ENCODE measurements at regions not wholly inside any gene's neighbourhood (a gene's known extent, or its start where the extent isn't known, plus 50 kb on each side); places are given as distances from the start of the nearest gene placed in this dataset.
"Not testable (repeated sequence)": the region's sequence is repeated elsewhere in the genome, so short reads cannot be mapped to it uniquely, and the experiment has no call there.

GRCh38 chr4:3946553-3946952, 180.4 kb downstream of the ADRA2C start:
- H3K27ac ChIP-seq (ENCODE audit: low read length); DNase-seq; CTCF ChIA-PET; H3K9me3 ChIP-seq; ATAC-seq (replicated peaks in 1 of 4); H3K27me3 Mint-ChIP-seq; H3K36me3 Mint-ChIP-seq; H3K4me1 ChIP-seq (ENCODE audit: control insufficient read depth in 1 of 2, extremely low read depth in 1 of 2, insufficient read depth in 2 of 2, low read length in 2 of 2); H3K4me3 ChIP-seq (ENCODE audit: control insufficient read depth in 1 of 2, extremely low read depth in 1 of 2, low read length in 1 of 2); H3K27me3 ChIP-seq (replicated peaks in 1 of 2; ENCODE audit: control insufficient read depth in 2 of 2, extremely low read depth in 1 of 2, insufficient read depth in 2 of 2, low read length in 1 of 2); POLR2A ChIA-PET; H3K36me3 ChIP-seq (ENCODE audit: control insufficient read depth in 2 of 2, extremely low read depth in 1 of 2, insufficient read depth in 1 of 2, low read length in 1 of 2); H3K9me3 Mint-ChIP-seq; H3K4me3 Mint-ChIP-seq; H3K27ac Mint-ChIP-seq: not testable (repeated sequence)
- H3K4me1 Mint-ChIP-seq: peaks cover 6 to 11% (median 6%) of the 10 kb centered on the region in 3 donors
- 95% methylated on average over 16 of the region's 20 CpGs for WGBS (ENCODE audit: insufficient coverage)

- H3K36me3 ChIP-seq (ENCODE audit: control insufficient read depth in 2 of 2, extremely low read depth in 1 of 2, insufficient read depth in 1 of 2, low read length in 1 of 2); H3K27ac Mint-ChIP-seq; H3K4me1 ChIP-seq (ENCODE audit: control insufficient read depth in 1 of 2, extremely low read depth in 1 of 2, insufficient read depth in 2 of 2, low read length in 2 of 2); ATAC-seq (replicated peaks in 1 of 4); H3K4me3 ChIP-seq (ENCODE audit: control insufficient read depth in 1 of 2, extremely low read depth in 1 of 2, low read length in 1 of 2); CTCF ChIA-PET; H3K27ac ChIP-seq (ENCODE audit: low read length); H3K27me3 ChIP-seq (replicated peaks in 1 of 2; ENCODE audit: control insufficient read depth in 2 of 2, extremely low read depth in 1 of 2, insufficient read depth in 2 of 2, low read length in 1 of 2); H3K9me3 Mint-ChIP-seq; DNase-seq; H3K9me3 ChIP-seq; H3K36me3 Mint-ChIP-seq; H3K27me3 Mint-ChIP-seq; H3K4me1 Mint-ChIP-seq; POLR2A ChIA-PET; H3K4me3 Mint-ChIP-seq: not testable (repeated sequence)
- 93% methylated on average over 13 of the region's 21 CpGs for WGBS (ENCODE audit: insufficient coverage)
Observed at GRCh38 chr4:3947761-3948160, 181.6 kb downstream of the ADRA2C start.

GRCh38 chr4:3948210-3948609, 182.0 kb downstream of the ADRA2C start:
- ATAC-seq (replicated peaks in 1 of 4); POLR2A ChIA-PET; H3K36me3 Mint-ChIP-seq: not testable (repeated sequence)

GRCh38 chr4:3949916-3950315, 183.7 kb downstream of the ADRA2C start:
- peak in 1 of 35 experiments; percentile 25 for DNase-seq
- H3K36me3 ChIP-seq (ENCODE audit: control insufficient read depth in 2 of 2, extremely low read depth in 1 of 2, insufficient read depth in 1 of 2, low read length in 1 of 2); H3K27me3 Mint-ChIP-seq; H3K27me3 ChIP-seq (replicated peaks in 1 of 2; ENCODE audit: control insufficient read depth in 2 of 2, extremely low read depth in 1 of 2, insufficient read depth in 2 of 2, low read length in 1 of 2); ATAC-seq (replicated peaks in 1 of 4); H3K27ac Mint-ChIP-seq; H3K4me1 Mint-ChIP-seq; CTCF ChIA-PET; H3K9me3 Mint-ChIP-seq; POLR2A ChIA-PET; H3K4me3 Mint-ChIP-seq; H3K4me3 ChIP-seq (ENCODE audit: control insufficient read depth in 1 of 2, extremely low read depth in 1 of 2, low read length in 1 of 2); H3K27ac ChIP-seq (ENCODE audit: low read length); H3K36me3 Mint-ChIP-seq; H3K4me1 ChIP-seq (ENCODE audit: control insufficient read depth in 1 of 2, extremely low read depth in 1 of 2, insufficient read depth in 2 of 2, low read length in 2 of 2); H3K9me3 ChIP-seq: not testable (repeated sequence)
- WGBS (ENCODE audit: insufficient coverage): 96% methylated on average over 3 of the region's 5 CpGs

More at GRCh38 chr4:3948210-3948609, 182.0 kb downstream of the ADRA2C start:
- H3K36me3 ChIP-seq (ENCODE audit: control insufficient read depth in 2 of 2, extremely low read depth in 1 of 2, insufficient read depth in 1 of 2, low read length in 1 of 2); H3K4me1 ChIP-seq (ENCODE audit: control insufficient read depth in 1 of 2, extremely low read depth in 1 of 2, insufficient read depth in 2 of 2, low read length in 2 of 2); H3K4me3 ChIP-seq (ENCODE audit: control insufficient read depth in 1 of 2, extremely low read depth in 1 of 2, low read length in 1 of 2); CTCF ChIA-PET; H3K9me3 ChIP-seq; DNase-seq; H3K27ac ChIP-seq (ENCODE audit: low read length); H3K27me3 Mint-ChIP-seq; H3K9me3 Mint-ChIP-seq; H3K4me3 Mint-ChIP-seq; H3K4me1 Mint-ChIP-seq; H3K27ac Mint-ChIP-seq; H3K27me3 ChIP-seq (replicated peaks in 1 of 2; ENCODE audit: control insufficient read depth in 2 of 2, extremely low read depth in 1 of 2, insufficient read depth in 2 of 2, low read length in 1 of 2): not testable (repeated sequence)
- WGBS (ENCODE audit: insufficient coverage): 100% methylated on average over 2 of the region's 5 CpGs

GRCh38 chr4:3952443-3953139, 186.4 kb downstream of the ADRA2C start:
- H3K27me3 ChIP-seq (replicated peaks in 1 of 2; ENCODE audit: control insufficient read depth in 2 of 2, extremely low read depth in 1 of 2, insufficient read depth in 2 of 2, low read length in 1 of 2); CTCF ChIA-PET; H3K9me3 ChIP-seq; H3K27ac ChIP-seq (ENCODE audit: low read length); H3K36me3 Mint-ChIP-seq; H3K4me3 ChIP-seq (ENCODE audit: control insufficient read depth in 1 of 2, extremely low read depth in 1 of 2, low read length in 1 of 2); H3K36me3 ChIP-seq (ENCODE audit: control insufficient read depth in 2 of 2, extremely low read depth in 1 of 2, insufficient read depth in 1 of 2, low read length in 1 of 2); POLR2A ChIA-PET; H3K27me3 Mint-ChIP-seq; ATAC-seq (replicated peaks in 1 of 4); H3K27ac Mint-ChIP-seq; DNase-seq; H3K4me3 Mint-ChIP-seq; H3K9me3 Mint-ChIP-seq: not testable (repeated sequence)
- WGBS (ENCODE audit: insufficient coverage): 71% methylated on average over 1 of the region's 9 CpGs
- peaks cover 9 to 12% (median 11%) of the 10 kb centered on the region in 3 donors for H3K4me1 Mint-ChIP-seq
- peaks cover 0 to 12% of the 10 kb centered on the region in 2 experiments for H3K4me1 ChIP-seq (ENCODE audit: control insufficient read depth in 1 of 2, extremely low read depth in 1 of 2, insufficient read depth in 2 of 2, low read length in 2 of 2)

- ATAC-seq (replicated peaks in 1 of 4); H3K36me3 Mint-ChIP-seq; H3K9me3 Mint-ChIP-seq; DNase-seq; CTCF ChIA-PET; H3K4me3 Mint-ChIP-seq; POLR2A ChIA-PET; H3K9me3 ChIP-seq; H3K27me3 Mint-ChIP-seq; H3K27ac ChIP-seq (ENCODE audit: low read length); H3K27me3 ChIP-seq (replicated peaks in 1 of 2; ENCODE audit: control insufficient read depth in 2 of 2, extremely low read depth in 1 of 2, insufficient read depth in 2 of 2, low read length in 1 of 2); H3K36me3 ChIP-seq (ENCODE audit: control insufficient read depth in 2 of 2, extremely low read depth in 1 of 2, insufficient read depth in 1 of 2, low read length in 1 of 2); H3K4me3 ChIP-seq (ENCODE audit: control insufficient read depth in 1 of 2, extremely low read depth in 1 of 2, low read length in 1 of 2); H3K27ac Mint-ChIP-seq: not testable (repeated sequence)
- H3K4me1 Mint-ChIP-seq: peaks cover 9 to 12% (median 11%) of the 10 kb centered on the region in 3 donors
- WGBS (ENCODE audit: insufficient coverage): 83% methylated on average over 3 of the region's 4 CpGs
- H3K4me1 ChIP-seq (ENCODE audit: control insufficient read depth in 1 of 2, extremely low read depth in 1 of 2, insufficient read depth in 2 of 2, low read length in 2 of 2): peaks cover 0 to 12% of the 10 kb centered on the region in 2 experiments
Observed at GRCh38 chr4:3953140-3953489, 186.9 kb downstream of the ADRA2C start.
